ENCODE measurements at regions not wholly inside any gene's neighbourhood (a gene's known extent, or its start where the extent isn't known, plus 50 kb on each side); places are given as distances from the start of the nearest gene placed in this dataset.

GRCh38 chr2:157191186-157191585, 66.3 kb upstream of the GALNT5 start:
- TF ChIP-seq GATA2 (IDR thresholded peaks at IDR 0.05; ENCODE audit: low read depth, low read length) = no peak
- TF ChIP-seq GATA3 (IDR thresholded peaks at IDR 0.05; ENCODE audit: low read depth, low read length) = no peak
